ENCODE measurements at regions not wholly inside any gene's neighbourhood (a gene's known extent, or its start where the extent isn't known, plus 50 kb on each side); places are given as distances from the start of the nearest gene placed in this dataset.

- no peak overlapping the region for H2BK12ac ChIP-seq (ENCODE audit: insufficient read length, low read depth, low read length)
- H2BK20ac ChIP-seq (ENCODE audit: low read depth, low read length, poor library complexity, severe bottlenecking), result no peak overlapping the region
- TF ChIP-seq, protein P1, sequence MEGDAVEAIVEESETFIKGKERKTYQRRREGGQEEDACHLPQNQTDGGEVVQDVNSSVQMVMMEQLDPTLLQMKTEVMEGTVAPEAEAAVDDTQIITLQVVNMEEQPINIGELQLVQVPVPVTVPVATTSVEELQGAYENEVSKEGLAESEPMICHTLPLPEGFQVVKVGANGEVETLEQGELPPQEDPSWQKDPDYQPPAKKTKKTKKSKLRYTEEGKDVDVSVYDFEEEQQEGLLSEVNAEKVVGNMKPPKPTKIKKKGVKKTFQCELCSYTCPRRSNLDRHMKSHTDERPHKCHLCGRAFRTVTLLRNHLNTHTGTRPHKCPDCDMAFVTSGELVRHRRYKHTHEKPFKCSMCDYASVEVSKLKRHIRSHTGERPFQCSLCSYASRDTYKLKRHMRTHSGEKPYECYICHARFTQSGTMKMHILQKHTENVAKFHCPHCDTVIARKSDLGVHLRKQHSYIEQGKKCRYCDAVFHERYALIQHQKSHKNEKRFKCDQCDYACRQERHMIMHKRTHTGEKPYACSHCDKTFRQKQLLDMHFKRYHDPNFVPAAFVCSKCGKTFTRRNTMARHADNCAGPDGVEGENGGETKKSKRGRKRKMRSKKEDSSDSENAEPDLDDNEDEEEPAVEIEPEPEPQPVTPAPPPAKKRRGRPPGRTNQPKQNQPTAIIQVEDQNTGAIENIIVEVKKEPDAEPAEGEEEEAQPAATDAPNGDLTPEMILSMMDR (conservative IDR thresholded peaks at IDR 0.05), result no peak
- H2AFZ ChIP-seq (ENCODE audit: low read length), result no peak overlapping the region
- H3K56ac ChIP-seq (ENCODE audit: insufficient read length, low read depth, low read length), result no peak overlapping the region
- no peaks in the 10 kb centered on the region for H3K4me1 ChIP-seq (ENCODE audit: insufficient read depth, low read length)
- H3K4ac ChIP-seq (ENCODE audit: low read depth, low read length), result no peak overlapping the region
- H3K18ac ChIP-seq (ENCODE audit: insufficient read length, low read depth, low read length), result no peak overlapping the region
- no peak overlapping the region for H2BK15ac ChIP-seq (ENCODE audit: low read depth, low read length)
- no peaks in the 10 kb centered on the region for H3K9me3 Mint-ChIP-seq
- no peak overlapping the region for H4K91ac ChIP-seq (ENCODE audit: insufficient read length, low read depth, low read length)
- H3K27ac Mint-ChIP-seq, result no peak overlapping the region
- H3K14ac ChIP-seq (ENCODE audit: insufficient read depth, low read length), result no peak overlapping the region
- H3K27ac ChIP-seq (ENCODE audit: insufficient read length, low read depth, low read length), result no peak overlapping the region
- no peaks in the 10 kb centered on the region for H3K27me3 ChIP-seq (ENCODE audit: insufficient read depth, low read length)
- no peak overlapping the region for H3K9ac ChIP-seq (ENCODE audit: extremely low read depth, insufficient read length, low read length)
- no peak for DNase-seq
- no peaks in the 10 kb centered on the region for H3K79me2 ChIP-seq (ENCODE audit: insufficient read depth, low read length)
- no peak overlapping the region for H3K4me2 ChIP-seq (ENCODE audit: insufficient read depth, insufficient read length, low read length)
- no peaks in the 10 kb centered on the region for H4K20me1 ChIP-seq (ENCODE audit: control insufficient read depth, insufficient read depth, insufficient read length)
- H3K27me3 Mint-ChIP-seq (ENCODE audit: low read depth), result no peaks in the 10 kb centered on the region; the same call in 1 of the 2 replicates
- H2BK5ac ChIP-seq (ENCODE audit: insufficient read length, low read length), result no peak overlapping the region
- H3T11ph ChIP-seq (ENCODE audit: low read length), result no peak overlapping the region
- no peak overlapping the region for H4K5ac ChIP-seq (ENCODE audit: insufficient read length, low read depth, low read length)
- H3K23me2 ChIP-seq (ENCODE audit: insufficient read length, low read depth, low read length, poor library complexity, severe bottlenecking), result no peaks in the 10 kb centered on the region
- H2AK5ac ChIP-seq (ENCODE audit: insufficient read length, low read length), result no peak overlapping the region
- no peaks in the 10 kb centered on the region for H3K9me3 ChIP-seq (ENCODE audit: control insufficient read depth, low read depth, low read length)
- H4K8ac ChIP-seq (replicated peaks; ENCODE audit: insufficient read length, low read depth, low read length), result no peak overlapping the region
- H2BK120ac ChIP-seq (ENCODE audit: low read depth, low read length, poor library complexity, severe bottlenecking), result no peak overlapping the region
- WGBS (ENCODE audit: extremely low coverage, insufficient read length, low lambda C conversion rate), result no CpG with 5 or more reads among the region's 7 CpGs
- H3K4me3 Mint-ChIP-seq, result no peak overlapping the region
- no peaks in the 10 kb centered on the region for H3K36me3 Mint-ChIP-seq (ENCODE audit: insufficient read depth in 1 of 3, low read depth in 3 of 3)
- no peaks in the 10 kb centered on the region for H3K4me1 Mint-ChIP-seq
- H3K79me1 ChIP-seq (ENCODE audit: insufficient read depth, low read depth, low read length, poor library complexity, severe bottlenecking), result no peaks in the 10 kb centered on the region
- no peak overlapping the region for H3K23ac ChIP-seq (ENCODE audit: insufficient read length, low read depth, low read length)
These were observed 151.0 kb upstream of the AHR start for GRCh38 chr7:17147409-17147808.
